GM12864 (cell line): ENCODE measurements at regions not wholly inside any gene's neighbourhood (a gene's known extent, or its start where the extent isn't known, plus 50 kb on each side); places are given as distances from the start of the nearest gene placed in this dataset.

Source experiments
- DNase-seq: peaks from one replicate; pipeline ENCODE4 v3.0.0-alpha.2; 2011; ENCODE audit warnings: low read depth
- H3K4me3 ChIP-seq: 2 replicates; pipeline ENCODE4 v1.5.1; 2011; ENCODE audit warnings: mild to moderate bottlenecking, low read depth, low read length, control low read depth
- TF ChIP-seq, protein P1 (sequence below): IDR thresholded peaks from 2 replicates; pipeline ENCODE4 v1.5.1; 2011; ENCODE audit warnings: low read depth, mild to moderate bottlenecking, moderate library complexity, low read length, control low read depth, inconsistent platforms; ENCODE audit errors: missing control alignments

DNA sequence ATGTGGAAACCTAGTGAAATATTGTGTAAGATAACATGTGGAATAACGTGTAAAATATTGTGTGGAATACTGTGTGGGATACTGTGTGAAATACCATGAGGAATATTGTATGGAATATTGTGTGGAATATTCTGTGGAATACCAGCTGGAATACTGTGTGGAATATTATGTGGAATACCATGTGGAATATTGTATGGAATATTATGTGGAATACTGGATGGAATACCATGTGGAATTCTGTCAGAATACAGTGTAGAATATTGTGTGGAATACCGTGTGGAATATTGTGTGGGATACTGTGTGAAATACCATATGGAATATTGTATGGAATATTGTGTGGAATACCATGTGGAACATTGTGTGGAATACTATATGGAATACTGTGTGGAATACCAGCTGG, 134.6 kb upstream of the CHST15 start:
- TF ChIP-seq, protein P1, sequence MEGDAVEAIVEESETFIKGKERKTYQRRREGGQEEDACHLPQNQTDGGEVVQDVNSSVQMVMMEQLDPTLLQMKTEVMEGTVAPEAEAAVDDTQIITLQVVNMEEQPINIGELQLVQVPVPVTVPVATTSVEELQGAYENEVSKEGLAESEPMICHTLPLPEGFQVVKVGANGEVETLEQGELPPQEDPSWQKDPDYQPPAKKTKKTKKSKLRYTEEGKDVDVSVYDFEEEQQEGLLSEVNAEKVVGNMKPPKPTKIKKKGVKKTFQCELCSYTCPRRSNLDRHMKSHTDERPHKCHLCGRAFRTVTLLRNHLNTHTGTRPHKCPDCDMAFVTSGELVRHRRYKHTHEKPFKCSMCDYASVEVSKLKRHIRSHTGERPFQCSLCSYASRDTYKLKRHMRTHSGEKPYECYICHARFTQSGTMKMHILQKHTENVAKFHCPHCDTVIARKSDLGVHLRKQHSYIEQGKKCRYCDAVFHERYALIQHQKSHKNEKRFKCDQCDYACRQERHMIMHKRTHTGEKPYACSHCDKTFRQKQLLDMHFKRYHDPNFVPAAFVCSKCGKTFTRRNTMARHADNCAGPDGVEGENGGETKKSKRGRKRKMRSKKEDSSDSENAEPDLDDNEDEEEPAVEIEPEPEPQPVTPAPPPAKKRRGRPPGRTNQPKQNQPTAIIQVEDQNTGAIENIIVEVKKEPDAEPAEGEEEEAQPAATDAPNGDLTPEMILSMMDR: no peak
- no peak overlapping the region for H3K4me3 ChIP-seq
- no peak for DNase-seq

DNA sequence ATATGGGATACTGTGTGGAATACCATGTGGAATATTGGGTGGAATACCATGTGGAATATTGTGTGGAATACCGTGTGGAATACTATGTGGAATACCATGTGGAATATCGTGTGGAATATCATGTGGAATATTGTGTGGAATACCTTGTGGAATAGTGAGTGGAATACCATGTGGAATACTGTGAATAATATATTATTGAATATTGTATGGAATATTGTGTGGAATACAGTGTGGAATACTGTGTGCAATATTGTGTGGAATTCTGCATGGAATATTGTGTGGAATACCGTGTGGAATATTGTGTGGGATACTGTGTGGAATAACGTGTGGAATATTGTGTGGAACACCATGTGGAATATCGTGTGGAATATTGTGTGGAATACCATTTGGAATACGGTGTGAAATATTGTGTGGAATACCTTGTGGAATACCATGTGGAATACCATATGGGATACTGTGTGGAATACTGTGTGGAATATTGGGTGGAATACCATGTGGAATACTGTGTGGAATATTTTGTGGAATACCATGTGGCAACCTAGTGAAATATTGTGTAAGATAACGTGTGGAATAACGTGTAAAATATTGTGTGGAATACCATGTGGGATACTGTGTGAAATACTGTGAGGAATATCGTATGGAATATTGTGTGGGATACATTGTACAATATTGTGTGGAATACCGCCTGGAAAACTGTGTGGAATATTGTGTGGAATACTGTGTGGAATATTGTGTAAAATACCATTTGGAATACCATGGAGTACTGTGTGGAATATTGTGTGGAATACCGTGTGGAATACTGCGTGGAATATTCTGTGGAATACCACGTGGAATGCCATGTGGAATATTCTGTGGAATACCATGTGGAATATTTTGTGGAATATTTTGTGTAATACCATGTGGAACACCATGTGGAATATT, 133.9 kb upstream of the CHST15 start:
- no peak for DNase-seq
- H3K4me3 ChIP-seq: no peak overlapping the region
- TF ChIP-seq, protein P1: no peak

DNA sequence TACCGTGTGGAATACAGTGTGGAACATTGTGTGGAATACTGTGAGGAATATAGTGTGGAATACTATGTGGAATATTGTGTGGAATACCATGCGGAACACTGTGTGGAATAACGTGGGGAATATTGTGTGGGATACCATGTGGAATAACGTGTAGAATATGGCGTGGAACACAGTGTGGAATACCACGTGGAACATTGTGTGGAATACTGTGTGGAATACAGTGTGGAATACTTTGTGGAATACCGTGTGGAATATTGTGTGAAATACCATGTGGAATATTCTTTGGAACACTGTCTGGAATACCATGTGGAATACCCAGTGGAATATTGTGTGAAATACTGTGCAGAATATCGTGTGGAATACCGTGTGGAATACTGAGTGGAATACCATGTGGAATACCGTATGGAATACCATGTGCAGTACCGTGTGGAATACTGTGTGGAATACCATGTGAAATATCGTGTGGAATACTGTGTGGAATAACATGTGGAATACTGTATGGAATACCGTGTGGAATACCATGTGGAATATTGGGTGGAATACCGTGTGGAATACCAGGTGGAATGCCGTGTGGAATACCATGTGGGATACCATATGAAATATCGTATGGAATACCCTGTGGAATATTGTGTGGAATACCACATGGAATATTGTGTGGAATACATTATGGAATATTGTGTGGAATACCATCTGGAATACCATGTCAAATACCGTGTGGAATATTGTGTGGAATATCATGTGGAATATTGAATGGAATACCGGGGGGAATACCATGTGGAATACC, 133.1 kb upstream of the CHST15 start:
- TF ChIP-seq, protein P1: no peak
- DNase-seq: no peak
- H3K4me3 ChIP-seq: no peak overlapping the region

DNA sequence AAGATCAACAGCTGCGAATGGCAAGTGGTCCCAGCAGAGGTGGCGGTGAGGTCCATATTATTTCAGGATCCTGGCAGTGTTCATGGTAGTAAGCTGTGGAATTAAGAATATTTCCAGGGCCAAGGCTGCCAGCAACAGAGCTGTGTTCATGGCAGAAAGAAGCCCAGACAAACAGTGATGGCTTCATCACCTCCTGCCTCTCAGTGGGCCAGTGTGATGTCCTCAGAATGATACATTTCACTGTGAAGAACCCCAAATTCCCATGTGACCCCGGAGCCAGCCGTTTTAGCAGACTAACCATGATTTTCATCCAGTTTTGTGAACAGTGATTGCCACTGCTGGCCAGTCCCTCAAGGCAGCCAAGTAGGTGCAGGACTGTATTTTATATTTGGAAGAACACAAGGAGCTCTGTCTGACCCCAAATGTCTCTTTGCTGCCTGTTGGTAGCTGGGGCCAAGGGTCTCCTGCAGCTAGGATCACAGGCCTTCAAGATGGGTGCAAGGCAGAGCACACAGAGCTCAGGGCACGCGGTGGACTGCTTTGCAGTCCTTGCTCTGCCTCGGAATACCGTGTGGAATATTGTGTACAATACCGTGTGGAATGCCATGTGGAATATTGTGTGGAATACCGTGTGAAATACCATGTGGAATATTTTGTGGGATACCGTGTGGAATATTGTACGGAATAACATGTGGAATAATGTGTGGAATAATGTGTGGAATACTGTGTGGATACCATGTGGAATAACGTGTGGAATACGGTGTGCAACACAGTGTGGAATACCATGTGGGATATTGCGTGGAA, 132.3 kb upstream of the CHST15 start:
- no peak for DNase-seq
- no peak overlapping the region for H3K4me3 ChIP-seq
- TF ChIP-seq, protein P1: no peak

DNA sequence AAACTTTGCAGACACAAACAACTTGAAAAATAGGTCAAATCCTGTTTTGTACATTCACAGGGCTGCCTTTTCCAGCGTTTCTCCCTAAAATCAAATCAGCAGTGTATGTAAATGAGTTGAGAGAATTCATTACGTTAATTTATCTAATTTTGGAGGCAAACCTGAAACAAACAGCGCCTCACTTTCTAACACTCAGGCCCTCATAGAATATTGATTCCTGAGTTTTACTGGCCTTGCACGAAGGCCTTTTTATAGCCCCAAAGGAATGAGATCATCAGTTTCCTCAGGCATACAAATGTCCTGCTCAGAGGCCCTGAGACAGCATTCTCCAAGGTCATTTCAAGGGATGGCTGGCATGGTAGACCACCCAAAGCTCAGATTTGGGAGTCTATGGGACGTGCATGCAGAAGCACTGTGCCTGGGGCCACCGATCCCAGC, 131.7 kb upstream of the CHST15 start:
- H3K4me3 ChIP-seq: no peak overlapping the region
- TF ChIP-seq, protein P1: no peak
- DNase-seq: no peak

DNA sequence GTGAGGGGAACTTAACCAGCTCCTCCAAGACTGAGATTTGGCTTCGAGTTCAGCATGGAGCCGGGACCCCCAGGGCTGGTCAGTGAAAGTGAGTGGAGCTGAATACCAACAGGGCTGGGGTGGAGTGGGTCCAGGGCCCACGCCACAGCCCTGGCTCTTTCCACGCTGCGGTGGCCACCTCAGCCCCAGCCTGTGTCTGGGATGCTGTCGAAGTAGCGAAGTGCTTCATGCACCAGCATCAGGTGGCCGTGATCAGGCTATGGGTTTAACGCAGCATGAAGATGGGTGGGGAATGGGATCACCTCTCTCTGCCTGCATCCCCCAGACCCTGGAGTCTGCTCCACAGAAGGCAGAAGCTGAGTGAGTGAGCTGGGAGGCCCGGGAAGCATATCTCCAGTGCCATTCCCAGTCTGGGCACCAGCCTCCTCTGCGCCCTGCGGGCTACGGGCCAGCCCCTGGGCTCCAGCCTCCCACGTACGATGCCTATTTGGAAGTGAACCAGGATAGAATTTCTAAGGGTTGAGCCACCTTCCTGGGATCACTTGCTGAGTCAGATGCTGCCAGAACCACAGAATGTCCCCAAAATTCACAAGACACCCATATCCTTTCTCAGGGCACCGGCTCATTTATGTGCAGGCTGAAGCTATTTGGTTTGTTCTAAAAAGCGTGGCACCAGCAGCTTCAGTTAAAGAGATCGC, 131.1 kb upstream of the CHST15 start:
- TF ChIP-seq, protein P1: no peak
- no peak overlapping the region for H3K4me3 ChIP-seq
- no peak for DNase-seq
